ENCODE measurements at regions not wholly inside any gene's neighbourhood (a gene's known extent, or its start where the extent isn't known, plus 50 kb on each side); places are given as distances from the start of the nearest gene placed in this dataset.

- no peaks in the 10 kb centered on the region for H3K27me3 Mint-ChIP-seq (ENCODE audit: insufficient read depth, low read depth, poor library complexity)
Observed at GRCh38 chr4:93983140-93983539, 154.6 kb downstream of the ATOH1 start.

More at GRCh38 chr4:93983140-93983539, 154.6 kb downstream of the ATOH1 start:
- ATAC-seq = no peak
- no peak overlapping the region for H3K27ac Mint-ChIP-seq
- no peak overlapping the region for H2AFZ ChIP-seq
- TF ChIP-seq ETS1 (IDR thresholded peaks at IDR 0.05) = no peak
- TF ChIP-seq EZH2 (IDR thresholded peaks at IDR 0.05; ENCODE audit: low read depth, unreplicated experiment) = no peak
- TF ChIP-seq POLR2AphosphoS5 (IDR thresholded peaks at IDR 0.05; ENCODE audit: low read depth) = no peak
- no peak for TF ChIP-seq ZNF331 (CRISPR knock-in tag; IDR thresholded peaks at IDR 0.05; ENCODE audit: low read depth)
- no peak for TF ChIP-seq JUNB (IDR thresholded peaks at IDR 0.05; ENCODE audit: unreplicated experiment)
- TF ChIP-seq ZNF462 (CRISPR knock-in tag; IDR thresholded peaks at IDR 0.05) = no peak
- TF ChIP-seq ZNF114 (CRISPR knock-in tag; IDR thresholded peaks at IDR 0.05) = no peak
- no peak for TF ChIP-seq REST (IDR thresholded peaks at IDR 0.05; ENCODE audit: unreplicated experiment)
- no peak for TF ChIP-seq STAT1 (IDR thresholded peaks at IDR 0.05; ENCODE audit: unreplicated experiment)
- no peak for TF ChIP-seq CTCF (conservative IDR thresholded peaks at IDR 0.05; ENCODE audit: low read depth in 2 of 2)
- H3K4me2 ChIP-seq = no peak overlapping the region
- no peak overlapping the region for H3K4me3 Mint-ChIP-seq
- H3K27ac ChIP-seq (ENCODE audit: low read depth) = no peak overlapping the region
- H3K27me3 ChIP-seq (ENCODE audit: insufficient read depth) = no peaks in the 10 kb centered on the region
- H4K20me1 ChIP-seq (replicated peaks; ENCODE audit: insufficient read depth) = no peaks in the 10 kb centered on the region
- no peaks in the 10 kb centered on the region for H3K36me3 ChIP-seq (ENCODE audit: insufficient read depth)
- no peaks in the 10 kb centered on the region for H3K4me1 ChIP-seq (ENCODE audit: insufficient read depth)
- no peak for DNase-seq (ENCODE audit: low spot score)
- no peaks in the 10 kb centered on the region for H3K9me2 ChIP-seq (ENCODE audit: insufficient read depth)
- no peaks in the 10 kb centered on the region for H3F3A ChIP-seq (replicated peaks; ENCODE audit: low read depth)
- H3K9me3 Mint-ChIP-seq = peaks cover 7% of the 10 kb centered on the region
- peaks cover 4% of the 10 kb centered on the region for H3K36me3 Mint-ChIP-seq (ENCODE audit: low read depth)
- H3K4me3 ChIP-seq = no peak overlapping the region
- peaks cover 2% of the 10 kb centered on the region; the same call in 2 of the 3 replicates for H3K4me1 Mint-ChIP-seq
- H3K79me2 ChIP-seq (replicated peaks; ENCODE audit: insufficient read depth) = no peaks in the 10 kb centered on the region

Measured in GM23338 (cell line).